Fibroblast of peridontal ligament (primary cell): ENCODE measurements at regions not wholly inside any gene's neighbourhood (a gene's known extent, or its start where the extent isn't known, plus 50 kb on each side); places are given as distances from the start of the nearest gene placed in this dataset.

Experiments used
- DNase-seq: peaks from one replicate; pipeline ENCODE4 v3.0.0-alpha.2; 2010; ENCODE audit errors: extremely low read depth

- peak; percentile 18 for DNase-seq
Observed at GRCh38 chr3:70120357-70120966, 120.9 kb downstream of the SAMMSON start.

GRCh38 chr3:70127192-70127591 is 127.7 kb downstream of the SAMMSON start:
- DNase-seq = no peak

- DNase-seq = no peak
Observed at GRCh38 chr3:70137366-70137765, 137.8 kb downstream of the SAMMSON start.

GRCh38 chr3:70138606-70139005 is 139.1 kb downstream of the SAMMSON start:
- no peak for DNase-seq
